Gastrocnemius medialis (tissue), 4 donors: ENCODE measurements at regions not wholly inside any gene's neighbourhood (a gene's known extent, or its start where the extent isn't known, plus 50 kb on each side); places are given as distances from the start of the nearest gene placed in this dataset.

Source experiments
- ATAC-seq, 2 donors: fragments of 150-250 bp; one replicate each; pipeline ENCODE4 v1.9.1; 2016
- DNase-seq, 2 donors: peaks; one replicate each; pipeline ENCODE4 v3.0.0-alpha.2; 2019
- H3K27ac ChIP-seq, 4 donors: fragments of 200-600 bp; sonication (generic); 1 replicate in 1 of 4; 2 replicates in 3 of 4; pipeline ENCODE4 v1.5.1; 2016 to 2018; ENCODE audit warnings: mild to moderate bottlenecking in 2 of 4, moderate library complexity in 1 of 4
- H3K27me3 ChIP-seq, 3 donors: fragments of 200-600 bp; sonication (generic) in 2 of 3; 1 replicate in 1 of 3; 2 replicates in 2 of 3; pipeline versions ENCODE4 v1.5.1 to v1.6.0; 2016 to 2019; ENCODE audit warnings: mild to moderate bottlenecking in 1 of 3, moderate library complexity in 1 of 3
- H3K36me3 ChIP-seq, 2 donors: fragments of 200-600 bp; sonication (generic) in 1 of 2; one replicate each; pipeline ENCODE4 v1.5.1; 2017 to 2018
- H3K4me1 ChIP-seq, 2 donors: fragments of 200-600 bp; sonication (generic) in 1 of 2; one replicate each; pipeline ENCODE4 v1.5.1; 2016 to 2017; ENCODE audit warnings: mild to moderate bottlenecking in 2 of 2
- H3K4me3 ChIP-seq, 4 donors: fragments of 200-600 bp; sonication (generic) in 3 of 4; 1 replicate in 1 of 4; 2 replicates in 3 of 4; pipeline ENCODE4 v1.5.1; 2016 to 2019; ENCODE audit warnings: mild to moderate bottlenecking in 2 of 4
- H3K9me3 ChIP-seq, 3 donors: fragments of 200-600 bp; sonication (generic) in 2 of 3; 1 replicate in 1 of 3; 2 replicates in 2 of 3; pipeline ENCODE4 v1.5.1; 2016 to 2019
- POLR2A ChIP-seq, 2 donors: fragments of 450-650 bp; IDR thresholded peaks; one replicate each; pipeline ENCODE4 v1.6.1; 2017; ENCODE audit warnings: antibody characterized with exemption in 2 of 2, mild to moderate bottlenecking in 2 of 2, moderate library complexity in 2 of 2
- in situ Hi-C, 4 donors: fragments of 200-750 bp; cut with MboI; loops; one replicate each; pipeline versions ENCODE4 v1.15.0 to v1.8.0; 2017; ENCODE audit warnings: low sequenced_read_pairs in 4 of 4
- intact Hi-C: fragments of 100-400 bp; cut with DNase I; formaldehyde crosslinking; loops from one replicate; pipeline ENCODE4 v1.15.1; 2023; ENCODE audit warnings: low total_unique reads
- TF ChIP-seq, protein P1 (sequence below), 5 experiments: fragments of 450-650 bp in 3 of 5; fragments of 200-600 bp in 2 of 5; sonication (generic) in 2 of 5; IDR thresholded peaks in 4 of 5; conservative IDR thresholded peaks in 1 of 5; 1 replicate in 4 of 5; 2 replicates in 1 of 5; pipeline ENCODE4 v1.5.1; 2016 to 2019; ENCODE audit warnings: antibody characterized with exemption in 5 of 5, mild to moderate bottlenecking in 3 of 5, moderate library complexity in 3 of 5

DNA sequence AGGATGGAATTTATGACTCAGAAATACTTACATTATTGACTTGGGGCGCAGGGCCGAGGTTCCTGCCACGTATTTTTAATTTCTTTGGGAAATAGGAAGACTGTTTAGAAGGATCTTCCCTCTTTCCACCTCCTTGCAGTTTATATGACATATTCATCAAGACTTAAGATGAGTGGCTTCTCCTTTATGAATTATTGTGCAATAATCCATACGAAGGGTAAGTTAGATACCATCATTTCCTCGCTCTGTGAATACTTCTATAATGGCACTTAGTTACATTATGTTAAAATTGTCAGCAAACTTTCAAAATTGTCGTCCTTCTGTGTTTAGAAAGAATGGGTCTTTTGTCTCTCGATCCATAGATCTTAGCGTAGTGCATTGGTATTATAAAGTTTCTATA lies 328.8 kb upstream of the UBE2E3 start:
- Histone ChIP-seq H3K4me1 (peaks cover 7 to 10% of the 10 kb centered on the region in 2 donors), H3K4me3 (no peak overlapping the region), H3K36me3 (no peaks in the 10 kb centered on the region), H3K27me3 (no peaks in the 10 kb centered on the region), H3K9me3 (no peaks in the 10 kb centered on the region), H3K27ac (no peak overlapping the region)
- no peak for DNase-seq
- intact Hi-C loops, result no loop called here
- in situ Hi-C loops, result no loop called here
- no peak for ATAC-seq
- TF ChIP-seq, protein P1, sequence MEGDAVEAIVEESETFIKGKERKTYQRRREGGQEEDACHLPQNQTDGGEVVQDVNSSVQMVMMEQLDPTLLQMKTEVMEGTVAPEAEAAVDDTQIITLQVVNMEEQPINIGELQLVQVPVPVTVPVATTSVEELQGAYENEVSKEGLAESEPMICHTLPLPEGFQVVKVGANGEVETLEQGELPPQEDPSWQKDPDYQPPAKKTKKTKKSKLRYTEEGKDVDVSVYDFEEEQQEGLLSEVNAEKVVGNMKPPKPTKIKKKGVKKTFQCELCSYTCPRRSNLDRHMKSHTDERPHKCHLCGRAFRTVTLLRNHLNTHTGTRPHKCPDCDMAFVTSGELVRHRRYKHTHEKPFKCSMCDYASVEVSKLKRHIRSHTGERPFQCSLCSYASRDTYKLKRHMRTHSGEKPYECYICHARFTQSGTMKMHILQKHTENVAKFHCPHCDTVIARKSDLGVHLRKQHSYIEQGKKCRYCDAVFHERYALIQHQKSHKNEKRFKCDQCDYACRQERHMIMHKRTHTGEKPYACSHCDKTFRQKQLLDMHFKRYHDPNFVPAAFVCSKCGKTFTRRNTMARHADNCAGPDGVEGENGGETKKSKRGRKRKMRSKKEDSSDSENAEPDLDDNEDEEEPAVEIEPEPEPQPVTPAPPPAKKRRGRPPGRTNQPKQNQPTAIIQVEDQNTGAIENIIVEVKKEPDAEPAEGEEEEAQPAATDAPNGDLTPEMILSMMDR (IDR thresholded peaks at IDR 0.05 in 4 of 5, conservative IDR thresholded peaks at IDR 0.05 in 1 of 5), result no peak
- no peak for TF ChIP-seq POLR2A (IDR thresholded peaks at IDR 0.05)

DNA sequence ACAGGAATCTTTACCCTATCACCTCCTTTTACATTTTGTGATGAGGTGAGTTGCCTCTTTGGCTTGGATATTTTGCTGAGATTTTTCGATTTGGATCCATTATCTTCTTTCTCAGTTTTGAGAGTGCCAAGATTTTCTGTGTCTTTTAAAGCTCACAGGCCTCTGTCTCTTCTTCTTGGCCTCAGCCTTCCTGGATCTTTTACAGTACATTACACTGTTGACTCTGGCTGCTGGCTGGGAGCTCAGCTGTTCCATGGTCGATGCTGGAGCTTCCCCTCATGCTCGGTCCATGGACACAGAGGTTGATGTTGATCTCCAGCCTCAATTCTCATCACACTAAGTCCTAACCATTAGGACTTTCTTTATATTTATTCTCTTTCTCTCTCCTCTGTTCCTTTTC lies 332.8 kb upstream of the UBE2E3 start:
- H3K4me3 ChIP-seq, result no peak overlapping the region
- no peaks in the 10 kb centered on the region for H3K4me1 ChIP-seq
- no peak for DNase-seq
- no peaks in the 10 kb centered on the region for H3K36me3 ChIP-seq
- intact Hi-C loops, result no loop called here
- no peak overlapping the region for H3K27ac ChIP-seq
- ATAC-seq, result no peak
- no peaks in the 10 kb centered on the region for H3K27me3 ChIP-seq
- TF ChIP-seq, protein P1 (IDR thresholded peaks at IDR 0.05 in 4 of 5, conservative IDR thresholded peaks at IDR 0.05 in 1 of 5), result no peak
- no peak for TF ChIP-seq POLR2A (IDR thresholded peaks at IDR 0.05)
- in situ Hi-C loops, result no loop called here
- no peaks in the 10 kb centered on the region for H3K9me3 ChIP-seq

DNA sequence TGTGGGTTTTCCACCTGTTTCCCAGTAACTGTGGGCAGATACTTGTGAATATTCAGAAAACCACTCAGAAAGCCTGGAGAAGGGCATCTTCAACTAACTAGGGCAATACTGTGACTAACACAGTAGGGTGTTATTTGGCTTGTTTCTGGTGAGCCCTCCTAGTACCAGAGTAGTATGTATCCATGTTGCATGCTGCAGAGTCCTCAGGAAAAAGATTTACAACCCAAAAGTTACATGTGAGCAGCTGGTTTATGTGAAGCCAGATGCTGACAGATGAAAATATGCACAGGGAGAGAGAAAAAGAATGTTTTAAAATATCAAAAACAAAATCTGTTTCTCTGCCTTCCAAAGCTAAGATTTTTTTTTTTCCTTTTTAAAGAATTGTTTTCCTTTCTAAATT lies 333.2 kb upstream of the UBE2E3 start:
- H3K4me1 ChIP-seq, result no peaks in the 10 kb centered on the region
- H3K36me3 ChIP-seq, result no peaks in the 10 kb centered on the region
- H3K27ac ChIP-seq, result no peak overlapping the region
- no peak for ATAC-seq
- in situ Hi-C loops (no loop called here), intact Hi-C loops (no loop called here)
- DNase-seq, result no peak
- no peak for TF ChIP-seq POLR2A (IDR thresholded peaks at IDR 0.05)
- TF ChIP-seq, protein P1 (IDR thresholded peaks at IDR 0.05 in 4 of 5, conservative IDR thresholded peaks at IDR 0.05 in 1 of 5), result no peak
- no peaks in the 10 kb centered on the region for H3K27me3 ChIP-seq
- H3K4me3 ChIP-seq, result no peak overlapping the region
- no peaks in the 10 kb centered on the region for H3K9me3 ChIP-seq

DNA sequence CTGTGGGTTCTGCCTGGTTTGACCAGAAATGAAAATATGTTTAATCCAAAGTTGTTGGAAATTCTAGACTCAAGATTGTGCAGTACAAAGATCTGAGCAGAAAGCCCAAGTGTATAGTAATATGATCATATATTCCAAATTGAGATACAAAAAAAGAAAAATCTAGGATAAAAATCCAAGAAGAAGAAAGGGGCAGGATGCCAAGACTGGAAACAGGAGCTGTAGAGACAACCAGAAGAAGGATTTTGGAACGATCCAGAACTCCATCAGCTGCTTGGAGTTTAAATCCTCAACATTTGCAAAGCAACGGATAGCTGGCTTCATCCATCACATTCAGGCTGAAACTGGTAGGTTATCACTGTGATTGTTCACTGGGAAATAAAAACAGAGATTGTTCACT lies 333.6 kb upstream of the UBE2E3 start:
- intact Hi-C loops, result no loop called here
- Histone ChIP-seq H3K4me3 (no peak overlapping the region), H3K27me3 (no peaks in the 10 kb centered on the region), H3K27ac (no peak overlapping the region), H3K36me3 (no peaks in the 10 kb centered on the region), H3K9me3 (no peaks in the 10 kb centered on the region), H3K4me1 (no peaks in the 10 kb centered on the region)
- DNase-seq (no peak), ATAC-seq (no peak)
- TF ChIP-seq, protein P1 (IDR thresholded peaks at IDR 0.05 in 4 of 5, conservative IDR thresholded peaks at IDR 0.05 in 1 of 5), result no peak
- no peak for TF ChIP-seq POLR2A (IDR thresholded peaks at IDR 0.05)
- in situ Hi-C loops, result no loop called here

DNA sequence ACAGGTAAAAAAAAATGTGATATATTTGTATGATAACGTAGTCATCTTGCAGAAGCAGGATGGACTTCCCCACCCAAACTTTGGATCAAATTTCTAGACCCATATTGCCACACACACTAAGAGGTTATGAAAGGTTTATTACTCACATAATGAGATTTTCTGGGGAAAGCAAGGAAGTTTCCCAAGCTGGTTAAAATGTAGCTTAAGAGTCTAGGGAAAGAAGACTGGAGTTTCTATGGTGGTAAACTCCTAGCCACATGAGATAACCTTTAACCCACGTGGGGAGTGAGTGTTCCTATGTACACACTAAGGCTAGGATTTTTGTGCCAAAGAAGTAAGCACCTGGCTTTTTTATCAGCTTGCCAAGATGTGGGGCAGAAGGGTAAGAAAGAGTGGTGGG lies 335.7 kb upstream of the UBE2E3 start:
- H3K4me1 ChIP-seq, result no peaks in the 10 kb centered on the region
- DNase-seq (no peak), ATAC-seq (no peak)
- H3K4me3 ChIP-seq, result no peak overlapping the region
- no peaks in the 10 kb centered on the region for H3K9me3 ChIP-seq
- H3K36me3 ChIP-seq, result no peaks in the 10 kb centered on the region
- no peaks in the 10 kb centered on the region for H3K27me3 ChIP-seq
- no peak overlapping the region for H3K27ac ChIP-seq
- intact Hi-C loops (no loop called here), in situ Hi-C loops (no loop called here)
- TF ChIP-seq, protein P1 (IDR thresholded peaks at IDR 0.05 in 4 of 5, conservative IDR thresholded peaks at IDR 0.05 in 1 of 5), result no peak
- no peak for TF ChIP-seq POLR2A (IDR thresholded peaks at IDR 0.05)
